GM19043 (cell line): ENCODE measurements at regions not wholly inside any gene's neighbourhood (a gene's known extent, or its start where the extent isn't known, plus 50 kb on each side); places are given as distances from the start of the nearest gene placed in this dataset.

ENCODE experiments used
- ATAC-seq: cut with Tn5 transposase; IDR thresholded peaks from one replicate; pipeline ENCODE4 v1.9.1; 2021; ENCODE audit warnings: low read depth; ENCODE audit not compliant: unreplicated experiment

- no peak for ATAC-seq
Observed at GRCh38 chr9:96089452-96090085, 212.4 kb downstream of the HSD17B3 start.

GRCh38 chr9:96088510-96088909 is 213.0 kb downstream of the ERCC6L2 start:
- ATAC-seq: no peak

- no peak for ATAC-seq
Observed at GRCh38 chr9:96087669-96088299, 212.3 kb downstream of the ERCC6L2 start.

- no peak for ATAC-seq
Observed at GRCh38 chr9:96086936-96087571, 211.6 kb downstream of the ERCC6L2 start.

GRCh38 chr9:96085491-96086143 is 210.1 kb downstream of the ERCC6L2 start:
- ATAC-seq: no peak

GRCh38 chr9:96084331-96084734 is 208.8 kb downstream of the ERCC6L2 start:
- ATAC-seq: no peak

- ATAC-seq: no peak
Observed at GRCh38 chr9:96082516-96083232, 207.2 kb downstream of the ERCC6L2 start.

GRCh38 chr9:96080364-96080763 is 204.9 kb downstream of the ERCC6L2 start:
- ATAC-seq: no peak

GRCh38 chr9:96079779-96080178 is 204.3 kb downstream of the ERCC6L2 start:
- no peak for ATAC-seq

- no peak for ATAC-seq
Observed at GRCh38 chr9:96078897-96079490, 203.5 kb downstream of the ERCC6L2 start.

- no peak for ATAC-seq
Observed at GRCh38 chr9:96075757-96076156, 200.3 kb downstream of the ERCC6L2 start.

GRCh38 chr9:96075111-96075510 is 199.6 kb downstream of the ERCC6L2 start:
- ATAC-seq: no peak

- no peak for ATAC-seq
Observed at GRCh38 chr9:96073531-96074480, 198.3 kb downstream of the ERCC6L2 start.

GRCh38 chr9:96072930-96073329 is 197.4 kb downstream of the ERCC6L2 start:
- ATAC-seq: no peak

- ATAC-seq: no peak
Observed at GRCh38 chr9:96071815-96072124, 196.3 kb downstream of the ERCC6L2 start.

GRCh38 chr9:96071076-96071814 is 195.8 kb downstream of the ERCC6L2 start:
- ATAC-seq: no peak

GRCh38 chr9:96069629-96070220 is 194.2 kb downstream of the ERCC6L2 start:
- no peak for ATAC-seq

- ATAC-seq: no peak
Observed at GRCh38 chr9:96068511-96068910, 193.0 kb downstream of the ERCC6L2 start.
